OCI-LY1 (cell line): ENCODE measurements at regions not wholly inside any gene's neighbourhood (a gene's known extent, or its start where the extent isn't known, plus 50 kb on each side); places are given as distances from the start of the nearest gene placed in this dataset.

Experiments
- H2AFZ ChIP-seq: fragments of 200-600 bp; sonication (generic), shearing (Covaris generic); 2 replicates; pipeline ENCODE4 v1.6.0; 2014; ENCODE audit warnings: antibody characterized with exemption, mild to moderate bottlenecking, low read length
- H3F3A ChIP-seq: fragments of 200-600 bp; sonication (generic), shearing (Covaris generic); 2 replicates; pipeline ENCODE4 v1.6.0; 2014; ENCODE audit warnings: mild to moderate bottlenecking, antibody characterized with exemption, low read length, moderate library complexity; ENCODE audit not compliant: insufficient read depth
- H3K27ac ChIP-seq: fragments of 200-600 bp; sonication (generic); 2 replicates; pipeline ENCODE4 v1.5.1; 2014; ENCODE audit warnings: low read length, mixed run types, mild to moderate bottlenecking, low read depth; ENCODE audit not compliant: poor library complexity, severe bottlenecking
- H3K27me3 ChIP-seq: fragments of 200-600 bp; sonication (generic); 2 replicates; pipeline ENCODE4 v1.6.0; 2014; ENCODE audit warnings: antibody characterized with exemption, mild to moderate bottlenecking, low read length, moderate library complexity; ENCODE audit not compliant: insufficient read depth
- H3K36me3 ChIP-seq: fragments of 200-600 bp; sonication (generic); 2 replicates; pipeline ENCODE4 v1.6.1; 2014; ENCODE audit warnings: mild to moderate bottlenecking, antibody characterized with exemption, low read length, moderate library complexity, mixed read lengths; ENCODE audit not compliant: insufficient read depth
- H3K4me1 ChIP-seq: fragments of 200-600 bp; sonication (generic); 2 replicates; pipeline ENCODE4 v1.5.1; 2014; ENCODE audit warnings: mild to moderate bottlenecking, low read length, moderate library complexity; ENCODE audit not compliant: insufficient read depth, severe bottlenecking
- H3K4me2 ChIP-seq: fragments of 200-600 bp; sonication (generic), shearing (Covaris generic); 2 replicates; pipeline ENCODE4 v1.6.1; 2014; ENCODE audit warnings: low read length
- H3K4me3 ChIP-seq: fragments of 200-600 bp; sonication (generic); 2 replicates; pipeline ENCODE4 v1.5.1; 2014; ENCODE audit warnings: low read length, low read depth, mild to moderate bottlenecking, mixed read lengths; ENCODE audit not compliant: poor library complexity, severe bottlenecking
- H3K79me2 ChIP-seq: fragments of 200-600 bp; shearing (Covaris generic); 2 replicates; pipeline ENCODE4 v1.6.1; 2016; ENCODE audit warnings: mixed run types, low read length, mixed read lengths; ENCODE audit not compliant: insufficient read depth
- H3K9ac ChIP-seq: fragments of 200-600 bp; sonication (generic), shearing (Covaris generic); 2 replicates; pipeline ENCODE4 v1.6.1; 2014; ENCODE audit warnings: mild to moderate bottlenecking, low read length, mixed read lengths
- H3K9me2 ChIP-seq: fragments of 200-600 bp; sonication (generic), shearing (Covaris generic); 2 replicates; pipeline ENCODE4 v1.6.1; 2014; ENCODE audit warnings: low read depth, mild to moderate bottlenecking, low read length, mixed read lengths
- H3K9me3 ChIP-seq: fragments of 200-600 bp; shearing (Covaris generic); 2 replicates; pipeline ENCODE4 v1.6.1; 2014; ENCODE audit warnings: low read length, mixed read lengths
- H4K20me1 ChIP-seq: fragments of 200-600 bp; sonication (generic), shearing (Covaris generic); 2 replicates; pipeline ENCODE4 v1.6.0; 2016; ENCODE audit warnings: mild to moderate bottlenecking, low read length; ENCODE audit not compliant: insufficient read depth
- CTCF ChIP-seq: fragments of 200-600 bp; sonication (generic), shearing (Covaris generic); IDR thresholded peaks from 2 replicates; pipeline ENCODE4 v1.5.1; 2017; ENCODE audit warnings: mild to moderate bottlenecking, antibody characterized with exemption, low read length, moderate library complexity, mixed read lengths
- EZH2 ChIP-seq: fragments of 200-600 bp; sonication (generic), shearing (Covaris generic); IDR thresholded peaks from 2 replicates; pipeline ENCODE4 v1.8.0; 2017; ENCODE audit warnings: borderline replicate concordance, mixed run types, mild to moderate bottlenecking, antibody characterized with exemption, low read length, moderate library complexity, mixed read lengths

GRCh38 chr2:76330865-76331264 lies 620.1 kb upstream of the GCFC2 start:
- H4K20me1 ChIP-seq: no peaks in the 10 kb centered on the region

GRCh38 chr2:76326636-76327035 lies 615.9 kb upstream of the GCFC2 start:
- TF ChIP-seq EZH2 (no peak), CTCF (no peak)
- no peaks in the 10 kb centered on the region for H3K36me3 ChIP-seq

More at GRCh38 chr2:76330865-76331264, 620.1 kb upstream of the GCFC2 start:
- peaks cover 22% of the 10 kb centered on the region for H3K4me1 ChIP-seq
- H3K27me3 ChIP-seq: no peaks in the 10 kb centered on the region
- no peak overlapping the region for H3K4me2 ChIP-seq
- no peaks in the 10 kb centered on the region for H3K36me3 ChIP-seq
- TF ChIP-seq CTCF: no peak
- no peak for TF ChIP-seq EZH2
- no peaks in the 10 kb centered on the region for H3F3A ChIP-seq
- peak overlapping the region; percentile 49 for H3K27ac ChIP-seq
- no peaks in the 10 kb centered on the region for H3K9me2 ChIP-seq
- H3K9me3 ChIP-seq: no peaks in the 10 kb centered on the region
- no peak overlapping the region for H3K9ac ChIP-seq
- H3K4me3 ChIP-seq: no peak overlapping the region
- no peaks in the 10 kb centered on the region for H3K79me2 ChIP-seq
- H2AFZ ChIP-seq: no peak overlapping the region

GRCh38 chr2:76323381-76323780 lies 612.7 kb upstream of the GCFC2 start:
- TF ChIP-seq EZH2 (no peak), CTCF (no peak)
- Histone ChIP-seq H3F3A (no peaks in the 10 kb centered on the region), H2AFZ (no peak overlapping the region), H3K9me2 (no peaks in the 10 kb centered on the region), H3K4me3 (no peak overlapping the region), H4K20me1 (no peaks in the 10 kb centered on the region), H3K9me3 (no peaks in the 10 kb centered on the region), H3K4me1 (no peaks in the 10 kb centered on the region), H3K36me3 (no peaks in the 10 kb centered on the region), H3K27me3 (no peaks in the 10 kb centered on the region), H3K4me2 (no peak overlapping the region), H3K79me2 (no peaks in the 10 kb centered on the region), H3K9ac (no peak overlapping the region), H3K27ac (no peak overlapping the region)

More at GRCh38 chr2:76326636-76327035, 615.9 kb upstream of the GCFC2 start:
- no peaks in the 10 kb centered on the region for H4K20me1 ChIP-seq
- H3K27me3 ChIP-seq: no peaks in the 10 kb centered on the region
- no peaks in the 10 kb centered on the region for H3K79me2 ChIP-seq
- no peak overlapping the region for H3K27ac ChIP-seq
- H3K9ac ChIP-seq: no peak overlapping the region
- H3K4me1 ChIP-seq: peaks cover 22% of the 10 kb centered on the region
- H3F3A ChIP-seq: no peaks in the 10 kb centered on the region
- H3K4me3 ChIP-seq: no peak overlapping the region
- H3K9me3 ChIP-seq: no peaks in the 10 kb centered on the region
- H3K9me2 ChIP-seq: no peaks in the 10 kb centered on the region
- no peak overlapping the region for H2AFZ ChIP-seq
- H3K4me2 ChIP-seq: no peak overlapping the region
